ENCODE measurements at regions not wholly inside any gene's neighbourhood (a gene's known extent, or its start where the extent isn't known, plus 50 kb on each side); places are given as distances from the start of the nearest gene placed in this dataset.

- FAIRE-seq (no peak), DNase-seq (ENCODE audit: low read depth, low spot score) (no peak)
- H3K27ac ChIP-seq (ENCODE audit: control insufficient read depth, insufficient read depth, low read length): no peak overlapping the region
- no peaks in the 10 kb centered on the region for H3K36me3 ChIP-seq (ENCODE audit: control insufficient read depth in 2 of 2, extremely low read depth in 1 of 2, insufficient read depth in 2 of 2, low read length in 2 of 2)
- no peaks in the 10 kb centered on the region for H3K27me3 ChIP-seq (ENCODE audit: control insufficient read depth, extremely low read depth, insufficient read depth, low read length)
- H3K9me1 ChIP-seq (ENCODE audit: control insufficient read depth, extremely low read depth, insufficient read depth, low read length): no peaks in the 10 kb centered on the region
- no peak overlapping the region for H2AFZ ChIP-seq (ENCODE audit: control insufficient read depth, low read length)
- H3K4me1 ChIP-seq (ENCODE audit: control insufficient read depth, extremely low read depth, insufficient read depth, low read length): no peaks in the 10 kb centered on the region
- H3K4me3 ChIP-seq (ENCODE audit: control insufficient read depth in 2 of 3, extremely low read depth in 1 of 3, insufficient read depth in 2 of 3, low read depth in 1 of 3, low read length in 3 of 3): no peak overlapping the region
- dilution Hi-C loops (cut with MboI; ENCODE audit: extremely low pct_ligation_motif_present, low sequenced_read_pairs): no loop called here
- no peaks in the 10 kb centered on the region for H3K9me3 ChIP-seq (ENCODE audit: control insufficient read depth, low read depth, low read length)
- TF ChIP-seq EZH2 (IDR thresholded peaks at IDR 0.05; ENCODE audit: low read length): no peak
- no peak for TF ChIP-seq CTCF (optimal IDR thresholded peaks at IDR 0.05 in 1 of 3, IDR thresholded peaks at IDR 0.05 in 1 of 3, conservative IDR thresholded peaks at IDR 0.05 in 1 of 3; ENCODE audit: extremely low read depth in 1 of 3, insufficient read depth in 2 of 3, low read length in 3 of 3)
- H4K20me1 ChIP-seq (ENCODE audit: control insufficient read depth, extremely low read depth, insufficient read depth, low read length): no peaks in the 10 kb centered on the region
- H3K4me2 ChIP-seq (ENCODE audit: control insufficient read depth, extremely low read depth, insufficient read depth, low read depth, low read length): no peak overlapping the region
- no peak overlapping the region for H3K9ac ChIP-seq (ENCODE audit: control insufficient read depth, extremely low read depth, insufficient read depth, low read length)
- no peaks in the 10 kb centered on the region for H3K79me2 ChIP-seq (ENCODE audit: control insufficient read depth, insufficient read depth, low read length)
Measured at GRCh38 chr5:116732591-116732990, 158.0 kb upstream of the SEMA6A start.

DNA sequence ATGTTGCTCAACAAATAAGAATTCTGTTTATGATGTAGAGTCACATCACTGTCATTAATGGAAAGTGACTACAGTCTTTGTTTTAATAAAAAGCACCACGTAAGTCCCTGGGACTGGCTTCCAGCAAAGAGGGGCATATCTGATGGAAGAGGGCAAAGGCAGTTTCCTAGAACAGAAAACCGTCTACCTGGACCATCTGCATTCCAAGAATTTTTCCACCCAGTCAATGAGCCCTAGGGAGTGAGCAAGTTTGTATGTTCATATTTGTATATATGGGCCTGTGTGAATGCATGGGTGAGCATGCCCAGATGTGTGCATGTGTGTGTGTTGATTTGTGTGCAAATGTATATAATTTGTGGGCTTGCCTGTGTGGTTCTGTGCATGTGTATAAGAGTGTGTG, 156.8 kb upstream of the SEMA6A start:
- Histone ChIP-seq H3K9me1 (ENCODE audit: control insufficient read depth, extremely low read depth, insufficient read depth, low read length) (no peaks in the 10 kb centered on the region), H4K20me1 (ENCODE audit: control insufficient read depth, extremely low read depth, insufficient read depth, low read length) (no peaks in the 10 kb centered on the region), H3K27me3 (ENCODE audit: control insufficient read depth, extremely low read depth, insufficient read depth, low read length) (no peaks in the 10 kb centered on the region), H3K4me1 (ENCODE audit: control insufficient read depth, extremely low read depth, insufficient read depth, low read length) (no peaks in the 10 kb centered on the region), H2AFZ (ENCODE audit: control insufficient read depth, low read length) (no peak overlapping the region), H3K9me3 (ENCODE audit: control insufficient read depth, low read depth, low read length) (no peaks in the 10 kb centered on the region), H3K79me2 (ENCODE audit: control insufficient read depth, insufficient read depth, low read length) (no peaks in the 10 kb centered on the region), H3K27ac (ENCODE audit: control insufficient read depth, insufficient read depth, low read length) (no peak overlapping the region), H3K9ac (ENCODE audit: control insufficient read depth, extremely low read depth, insufficient read depth, low read length) (no peak overlapping the region), H3K4me3 (ENCODE audit: control insufficient read depth in 2 of 3, extremely low read depth in 1 of 3, insufficient read depth in 2 of 3, low read depth in 1 of 3, low read length in 3 of 3) (no peak overlapping the region), H3K36me3 (ENCODE audit: control insufficient read depth in 2 of 2, extremely low read depth in 1 of 2, insufficient read depth in 2 of 2, low read length in 2 of 2) (no peaks in the 10 kb centered on the region), H3K4me2 (ENCODE audit: control insufficient read depth, extremely low read depth, insufficient read depth, low read depth, low read length) (no peak overlapping the region)
- dilution Hi-C loops (cut with MboI; ENCODE audit: extremely low pct_ligation_motif_present, low sequenced_read_pairs): no loop called here
- TF ChIP-seq CTCF (optimal IDR thresholded peaks at IDR 0.05 in 1 of 3, IDR thresholded peaks at IDR 0.05 in 1 of 3, conservative IDR thresholded peaks at IDR 0.05 in 1 of 3; ENCODE audit: extremely low read depth in 1 of 3, insufficient read depth in 2 of 3, low read length in 3 of 3) (no peak), EZH2 (IDR thresholded peaks at IDR 0.05; ENCODE audit: low read length) (no peak)
- no peak for DNase-seq (ENCODE audit: low read depth, low spot score)
- FAIRE-seq: no peak

Measured in keratinocyte (primary cell).